Iris pigment epithelial cell (primary cell): ENCODE measurements at regions not wholly inside any gene's neighbourhood (a gene's known extent, or its start where the extent isn't known, plus 50 kb on each side); places are given as distances from the start of the nearest gene placed in this dataset.

ENCODE experiments used
- DNase-seq: peaks from one replicate; pipeline ENCODE4 v3.0.0-alpha.2; 2011; ENCODE audit warnings: low read depth

DNA sequence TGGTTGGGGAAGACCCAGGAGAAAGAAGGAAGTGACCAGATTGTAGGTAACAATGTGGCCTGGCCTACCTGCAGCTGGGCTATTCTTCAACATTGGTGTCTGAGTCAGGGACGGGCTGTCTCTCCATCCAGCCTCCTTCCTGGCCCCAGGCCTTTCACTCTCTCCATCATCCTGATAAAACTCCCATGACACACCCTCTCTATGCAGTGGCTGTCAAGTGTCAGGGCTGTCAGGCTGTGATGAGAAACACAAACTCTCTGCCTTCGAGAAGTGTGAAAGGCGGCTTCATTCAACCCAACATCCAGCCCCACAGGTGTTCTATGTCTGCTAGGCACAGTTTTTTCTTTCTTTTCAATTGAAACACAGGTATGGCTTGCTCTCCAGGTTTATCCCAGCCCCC is 153.3 kb upstream of the VSTM2B start:
- DNase-seq, result no peak

DNA sequence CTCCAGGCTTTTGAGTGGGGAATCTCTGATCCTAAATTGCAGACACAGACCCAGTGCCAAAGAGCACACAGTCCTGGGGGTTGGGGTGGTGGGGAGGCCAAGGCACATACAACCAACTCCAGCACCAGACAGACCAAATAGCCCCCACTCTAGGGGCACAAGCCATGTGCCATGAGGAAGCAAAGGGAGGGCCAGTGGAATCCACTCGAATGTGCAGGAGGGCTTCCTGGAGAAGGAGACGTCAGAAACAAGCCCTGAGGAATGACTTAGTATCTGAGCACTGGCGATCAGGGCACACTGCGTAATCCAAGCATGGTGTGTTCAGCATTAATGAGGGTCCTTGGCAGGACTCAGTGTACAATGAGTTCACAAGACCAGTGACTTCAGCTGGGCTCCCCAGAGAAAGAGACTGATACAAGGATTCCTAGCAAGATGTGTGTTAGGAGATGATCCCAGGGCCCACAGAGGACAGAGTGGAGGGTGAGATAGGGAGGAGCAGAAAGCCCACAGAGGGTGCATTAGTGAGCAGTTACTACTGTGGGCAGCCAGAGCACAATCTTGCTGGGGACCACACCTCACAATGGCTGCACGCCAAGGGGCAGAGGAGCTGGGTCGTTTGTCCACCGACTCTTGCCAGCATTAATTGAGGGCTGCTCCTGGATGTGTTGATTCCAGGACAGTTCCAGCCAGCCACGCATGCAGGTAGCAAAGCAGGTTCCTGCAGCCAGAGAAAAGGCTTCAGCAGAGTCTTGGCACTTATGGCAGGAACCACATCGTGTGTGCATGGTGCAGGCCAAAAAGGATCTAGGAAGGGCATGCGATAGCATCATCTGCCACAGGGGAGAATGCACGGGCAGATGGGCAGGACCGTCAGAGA is 152.6 kb upstream of the VSTM2B start:
- DNase-seq, result no peak

DNA sequence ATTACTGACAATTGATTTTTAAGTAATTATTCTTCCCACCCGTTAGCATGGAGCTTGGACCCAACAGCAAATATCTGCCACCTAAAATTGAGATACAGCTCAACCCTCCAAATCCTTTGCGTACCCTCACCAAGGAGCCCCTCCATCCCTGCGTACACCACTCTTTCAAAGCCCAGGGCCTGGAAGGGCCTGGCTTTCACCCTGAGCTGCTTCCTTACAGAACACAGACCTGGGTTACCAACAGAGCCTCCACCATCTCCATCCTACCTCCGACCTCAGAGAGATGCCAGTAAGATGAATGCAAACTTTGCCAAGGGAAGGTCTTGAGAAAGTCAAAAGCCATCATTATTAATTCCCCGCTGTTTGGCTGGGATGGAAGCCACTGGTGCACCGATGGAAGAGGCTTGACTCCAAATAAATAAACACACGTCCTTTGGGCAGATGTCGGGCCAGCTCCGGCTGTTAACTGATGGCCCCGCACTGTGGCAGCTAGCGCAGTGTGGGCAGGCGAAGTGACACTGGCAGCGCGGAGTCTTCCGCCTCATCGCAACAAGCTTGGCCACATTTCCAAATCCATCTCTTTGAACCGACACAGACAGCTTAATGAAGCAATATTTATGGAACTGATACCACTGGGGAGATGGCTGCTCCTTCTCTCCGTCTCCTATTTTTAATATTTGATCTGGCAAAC is 150.2 kb upstream of the VSTM2B start:
- DNase-seq, result no peak

DNA sequence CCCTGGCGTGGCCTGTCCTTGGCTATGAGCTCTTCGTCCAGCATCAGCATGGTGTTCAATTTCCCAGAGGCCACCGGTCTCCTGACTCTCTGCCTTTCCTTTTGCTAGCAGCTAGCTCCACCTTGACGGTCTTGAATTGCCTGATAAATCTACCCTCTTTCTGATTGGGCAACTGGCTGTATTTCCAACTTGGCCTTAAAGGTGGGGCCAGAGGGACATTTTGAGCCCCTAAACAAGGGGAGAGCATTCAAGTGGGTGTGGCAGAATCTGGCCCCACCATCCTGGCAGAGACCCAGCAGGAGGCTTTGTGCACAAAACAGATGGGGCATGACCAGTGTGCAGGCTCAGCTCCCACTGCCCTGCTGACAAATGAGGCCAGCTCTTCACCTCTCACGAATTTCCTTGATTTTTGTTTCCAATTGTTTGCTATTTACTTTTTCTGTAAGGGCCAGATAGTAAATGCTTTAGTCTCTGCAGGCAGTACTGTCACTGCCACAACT is 148.9 kb upstream of the VSTM2B start:
- no peak for DNase-seq

DNA sequence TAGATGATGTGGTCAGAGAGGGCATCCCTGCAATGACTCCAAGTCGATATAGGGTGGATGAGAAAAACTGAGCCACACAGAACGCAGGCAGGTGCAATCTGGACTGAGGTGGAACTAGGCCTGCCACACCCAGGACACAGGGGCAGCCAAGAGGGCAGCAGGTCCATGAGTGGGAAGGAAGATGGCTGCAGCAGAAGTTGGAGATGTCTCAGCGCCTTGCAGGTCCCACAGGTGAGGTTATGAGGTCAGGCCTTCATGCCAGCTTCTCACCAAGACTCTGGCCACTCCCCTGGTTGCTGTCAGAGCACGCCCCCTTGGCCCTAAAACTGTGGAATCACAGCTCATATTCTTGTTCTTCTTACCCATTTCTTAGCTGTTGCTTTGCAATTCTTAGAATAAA is 147.7 kb upstream of the VSTM2B start:
- no peak for DNase-seq

DNA sequence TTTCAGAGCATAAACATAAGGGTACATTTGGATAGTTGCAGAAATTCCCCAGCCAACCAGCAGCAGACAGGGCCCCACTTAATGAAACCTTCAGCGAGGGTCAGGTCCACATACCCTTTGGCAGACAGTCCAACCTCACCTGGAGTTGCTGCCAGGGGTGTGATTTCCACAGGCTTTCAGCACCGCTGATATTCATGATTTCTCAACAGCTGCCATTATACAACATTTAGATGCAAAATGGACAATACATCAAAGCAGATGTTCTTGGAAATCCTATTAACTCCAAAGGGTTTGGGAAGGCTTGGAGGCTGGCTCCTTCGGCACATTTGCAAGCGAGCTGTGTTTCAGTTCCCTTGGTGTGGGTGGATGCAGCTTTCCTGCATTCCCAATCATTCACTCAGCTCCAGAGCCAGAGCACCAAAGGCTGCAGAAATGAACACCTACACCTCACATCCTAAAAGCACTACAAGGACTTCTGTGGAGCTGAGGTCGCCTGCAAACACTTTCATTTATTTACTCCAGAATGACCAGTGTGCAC is 147.2 kb upstream of the VSTM2B start:
- DNase-seq, result no peak

DNA sequence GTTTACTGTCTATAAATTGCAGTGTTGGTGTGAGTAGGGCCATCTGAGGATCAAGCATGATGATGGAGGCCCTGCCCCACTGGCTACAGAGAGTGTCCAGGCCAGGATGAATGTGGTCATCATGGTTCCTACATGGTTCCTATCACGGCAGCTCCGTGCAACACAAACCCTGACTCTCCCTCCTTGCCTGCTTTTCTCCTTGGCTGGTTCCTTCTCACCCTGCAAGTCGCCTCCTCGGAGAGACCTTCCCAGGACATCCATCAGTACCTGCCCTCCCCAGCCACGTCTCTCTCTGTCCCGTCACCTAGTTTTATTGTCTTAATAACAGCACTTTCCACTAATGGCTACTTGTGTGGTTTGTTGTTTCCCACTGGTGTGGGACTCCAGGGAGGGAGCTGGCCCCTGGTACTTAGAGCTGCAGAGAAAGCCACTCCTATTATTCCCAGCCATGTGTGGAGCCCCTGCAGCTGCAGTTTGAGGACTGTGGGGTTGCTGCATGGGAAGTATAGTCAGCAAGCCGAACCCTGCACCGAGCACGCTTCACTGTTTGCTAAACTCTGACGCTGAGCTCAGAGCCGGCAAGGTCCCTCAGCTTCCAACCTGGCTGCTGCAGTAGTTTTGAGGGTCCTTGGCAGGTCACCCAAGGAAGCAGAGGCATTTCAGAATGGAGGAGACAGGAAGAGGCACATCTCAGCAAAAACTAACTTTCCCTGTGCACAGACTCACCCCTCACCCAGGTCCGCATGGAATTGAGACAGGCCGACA is 146.4 kb upstream of the VSTM2B start:
- DNase-seq, result no peak

DNA sequence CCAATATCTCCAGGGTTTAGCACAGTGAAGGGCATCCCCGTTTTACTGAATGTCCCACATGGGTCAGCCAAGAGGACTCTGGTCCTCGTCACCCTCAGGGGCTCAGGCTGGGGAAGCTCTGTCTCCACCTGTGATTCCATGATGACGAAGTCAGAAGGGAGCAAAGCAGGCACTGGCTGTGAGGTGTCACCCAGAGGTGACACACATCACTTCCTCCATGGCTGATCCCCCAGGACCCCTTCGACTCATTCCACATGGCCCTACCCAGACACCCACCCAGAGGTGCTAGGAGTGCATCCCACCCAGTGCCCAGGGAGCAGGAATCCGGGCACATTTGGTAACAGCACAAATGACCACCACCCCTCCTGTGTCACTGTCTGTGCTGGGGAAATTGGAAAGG is 145.2 kb upstream of the VSTM2B start:
- no peak for DNase-seq

DNA sequence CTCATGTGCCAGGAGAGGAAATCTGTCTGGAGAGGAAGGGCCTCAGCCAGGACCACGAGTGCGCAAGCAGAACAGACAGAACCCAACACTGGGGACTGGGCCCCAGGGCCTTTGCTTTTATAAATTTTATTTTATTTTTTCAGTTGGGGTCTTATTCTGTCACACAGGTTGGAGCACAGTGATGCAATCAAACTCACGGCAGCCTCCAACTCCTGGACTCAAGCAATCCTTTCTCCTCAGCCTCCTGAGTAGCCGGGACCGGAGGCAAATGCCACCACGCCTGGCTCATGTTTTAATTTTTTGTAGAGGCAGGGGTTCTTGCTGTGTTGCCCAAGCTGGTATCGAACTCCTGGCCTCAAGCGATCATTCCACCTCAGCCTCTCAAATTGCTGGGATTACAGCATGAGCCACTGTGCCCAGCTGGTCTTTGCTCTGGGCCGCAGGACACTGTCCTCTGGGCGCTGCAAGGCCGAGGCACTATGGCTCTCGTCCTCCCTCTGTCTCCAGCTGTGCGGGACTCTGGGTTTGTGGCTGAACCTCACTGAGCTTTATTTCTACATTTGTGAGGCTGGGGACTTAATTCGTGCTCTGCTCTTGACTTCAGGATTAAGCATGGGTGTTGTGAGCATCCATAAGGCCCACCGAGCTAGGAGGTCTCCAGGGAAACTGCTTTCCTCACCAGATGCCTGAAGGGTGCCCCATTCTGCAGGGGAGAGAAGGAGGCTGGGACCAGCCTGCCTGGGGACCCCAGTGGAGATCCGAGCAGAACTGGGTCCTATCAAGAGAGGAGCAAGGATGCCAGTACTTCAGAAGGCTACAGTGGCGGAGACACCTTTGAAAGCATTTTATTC is 144.2 kb upstream of the VSTM2B start:
- DNase-seq, result no peak

DNA sequence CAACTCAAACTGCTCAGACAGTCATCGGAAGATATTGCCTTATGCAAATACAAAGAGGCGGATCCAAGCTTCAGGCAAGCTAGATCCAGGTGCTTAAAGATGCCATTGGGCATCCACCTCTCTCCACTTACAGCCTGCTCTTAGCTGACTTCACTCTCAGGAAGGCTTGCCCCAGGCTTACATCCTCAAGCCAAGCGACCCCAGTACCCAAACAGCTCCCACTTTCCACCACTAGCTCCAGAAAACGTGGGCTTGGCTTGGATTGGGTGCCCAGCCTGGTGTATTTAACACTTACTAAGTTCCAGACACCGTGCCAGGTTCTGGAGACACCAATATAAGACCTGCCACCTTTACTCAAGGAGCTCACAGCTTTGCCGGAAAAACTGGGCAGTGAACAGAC is 142.1 kb upstream of the VSTM2B start:
- DNase-seq, result no peak

DNA sequence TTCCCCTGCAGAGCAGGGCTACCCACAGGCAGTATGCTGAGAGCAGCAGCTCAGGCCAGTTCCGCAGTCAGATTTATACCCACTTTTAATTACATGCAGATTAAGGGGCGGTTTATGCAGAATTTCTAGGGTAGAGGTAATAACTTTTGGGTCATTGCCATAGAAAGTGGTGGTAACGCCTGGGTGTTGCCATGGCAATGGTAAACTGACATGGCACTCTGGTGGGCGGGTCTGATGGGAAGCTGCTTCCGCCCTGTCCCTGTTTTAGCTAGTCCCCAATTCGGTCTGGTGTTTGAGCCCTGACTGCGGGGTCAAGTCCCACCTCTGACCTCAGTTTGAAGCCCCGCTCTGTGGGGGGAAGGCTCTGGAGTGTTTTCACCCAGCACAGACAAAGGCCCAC is 141.1 kb upstream of the VSTM2B start:
- DNase-seq, result no peak

DNA sequence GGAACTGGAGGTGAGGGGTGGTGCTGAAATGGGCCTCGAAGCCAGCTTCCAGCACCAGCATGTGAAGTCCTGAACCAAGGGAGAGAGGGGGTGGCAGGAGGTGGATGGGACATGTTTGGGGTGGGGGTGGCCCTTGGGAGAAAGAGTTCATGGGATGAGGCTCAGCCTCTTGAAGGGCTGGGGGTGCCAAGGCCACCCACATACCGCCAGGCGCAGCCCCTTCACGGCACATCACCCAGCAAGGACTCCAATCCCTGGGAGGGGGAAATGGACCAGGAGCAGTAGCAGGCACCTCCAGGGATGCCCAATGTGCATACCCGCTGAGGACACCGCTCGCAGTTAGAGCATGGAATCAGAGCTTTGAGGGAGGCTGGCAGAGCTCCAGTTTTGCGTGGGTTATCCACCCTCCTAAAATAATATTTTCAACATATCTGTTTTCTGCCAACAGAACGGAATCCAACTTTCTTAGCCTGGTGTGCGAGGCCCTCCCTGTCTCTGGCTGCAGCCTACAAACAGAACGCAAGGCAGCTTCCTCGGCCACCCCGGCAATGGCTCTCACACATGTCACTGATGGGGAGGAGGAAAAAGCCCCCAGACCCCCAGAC is 140.5 kb upstream of the VSTM2B start:
- DNase-seq, result no peak

DNA sequence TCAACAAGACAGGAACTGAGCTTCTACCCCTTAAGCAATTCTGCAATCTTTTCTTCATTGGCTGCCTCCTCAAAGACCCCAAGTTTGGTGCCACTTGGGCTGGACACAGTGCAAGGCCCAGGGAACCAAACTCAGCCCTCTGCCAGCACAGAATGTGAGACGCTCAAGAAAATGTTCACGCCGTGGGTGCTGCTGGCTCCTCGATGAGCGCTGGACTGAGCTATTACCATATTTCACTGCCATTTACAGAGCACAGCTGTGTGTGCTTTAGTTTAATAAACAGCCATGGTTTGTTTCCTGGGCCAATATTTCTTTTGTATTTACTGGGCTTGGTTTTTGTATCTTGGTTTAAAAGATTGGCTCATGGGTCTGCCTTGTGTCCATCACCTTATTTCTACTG is 138.8 kb upstream of the VSTM2B start:
- no peak for DNase-seq

DNA sequence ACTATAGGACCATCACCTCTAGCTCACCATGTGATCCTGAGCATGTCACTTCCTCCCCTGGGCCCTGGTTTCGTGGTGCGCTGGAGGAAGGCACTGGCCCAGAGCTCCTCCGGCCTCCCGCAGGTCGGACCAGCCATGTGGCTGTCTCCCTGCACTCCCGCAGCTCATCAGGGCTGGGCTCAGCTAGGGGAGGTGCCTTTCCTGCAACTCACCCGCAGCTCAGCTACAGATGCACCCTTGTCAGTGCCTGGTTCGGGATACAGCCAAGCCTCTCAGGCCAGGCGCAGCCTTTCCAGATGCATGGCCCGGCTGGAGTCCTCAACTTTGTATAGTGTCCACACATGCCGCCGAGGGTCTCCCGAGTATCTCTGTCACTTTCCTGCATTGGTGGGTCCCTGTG is 138.2 kb upstream of the VSTM2B start:
- no peak for DNase-seq

DNA sequence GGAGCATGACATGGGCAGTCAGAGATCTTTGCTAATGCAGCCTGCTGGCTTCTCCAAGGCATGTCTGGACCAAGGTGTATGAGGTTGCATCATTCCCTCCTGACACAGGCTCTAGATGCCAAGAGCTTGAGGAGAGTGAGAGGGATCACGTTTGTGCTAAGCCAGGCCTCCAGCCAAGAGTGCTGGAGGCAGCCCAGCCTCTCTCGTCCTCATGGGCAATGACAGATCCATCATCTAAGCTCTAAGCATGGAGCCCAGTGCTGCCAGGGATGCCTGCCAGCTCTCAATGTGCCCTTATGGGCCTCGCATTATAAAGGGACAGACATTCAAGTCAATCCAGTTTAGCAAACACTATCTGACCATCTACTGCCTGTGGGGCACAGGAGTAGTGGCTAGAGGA is 136.3 kb upstream of the VSTM2B start:
- DNase-seq, result no peak

DNA sequence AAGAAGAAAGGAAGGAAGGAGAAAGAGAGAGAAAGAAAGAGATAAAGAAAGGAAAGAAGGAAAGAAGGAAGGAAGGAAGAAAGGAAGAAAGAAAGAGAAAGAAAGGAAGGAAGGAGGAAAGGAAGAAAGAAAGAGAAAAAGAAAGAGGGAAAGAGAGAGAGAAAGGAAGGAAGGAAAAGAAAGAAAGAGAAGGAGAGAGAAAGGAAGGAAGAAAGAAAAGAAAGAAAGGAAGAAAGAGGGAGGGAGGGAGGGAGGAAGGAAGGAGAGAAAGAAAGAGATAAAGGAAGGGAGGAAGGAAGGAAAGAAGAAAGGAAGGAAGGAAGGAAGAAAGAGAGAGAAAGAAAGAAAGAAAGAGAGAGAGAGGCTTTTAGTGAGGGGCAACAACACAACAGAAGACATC is 135.1 kb upstream of the VSTM2B start:
- DNase-seq, result no peak

DNA sequence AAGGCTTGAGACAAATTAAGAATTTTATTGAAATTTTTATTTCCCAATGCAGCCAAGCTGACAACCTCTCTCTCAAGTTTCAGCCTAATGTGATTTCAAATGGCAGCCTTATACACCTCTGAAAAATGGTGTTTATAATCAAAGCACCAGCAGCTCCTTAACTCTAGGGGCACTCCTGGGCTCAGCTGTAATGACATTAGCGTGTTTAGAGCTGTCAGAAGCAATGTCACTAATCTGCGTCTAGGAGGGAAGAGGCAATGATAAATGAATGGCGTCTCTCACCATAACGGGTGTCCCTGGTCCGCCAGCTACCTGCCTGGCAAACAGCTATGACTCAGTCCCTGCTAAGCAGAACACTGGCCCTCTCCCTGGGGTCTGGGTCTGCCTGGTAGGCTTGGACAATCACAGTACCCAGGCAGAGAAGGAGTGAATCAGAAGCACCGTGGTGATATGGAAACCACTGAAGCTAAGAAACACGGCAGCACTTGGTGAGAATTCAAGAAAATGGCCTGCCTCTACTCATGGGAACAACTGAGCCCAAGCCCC is 131.8 kb upstream of the VSTM2B start:
- DNase-seq, result no peak

DNA sequence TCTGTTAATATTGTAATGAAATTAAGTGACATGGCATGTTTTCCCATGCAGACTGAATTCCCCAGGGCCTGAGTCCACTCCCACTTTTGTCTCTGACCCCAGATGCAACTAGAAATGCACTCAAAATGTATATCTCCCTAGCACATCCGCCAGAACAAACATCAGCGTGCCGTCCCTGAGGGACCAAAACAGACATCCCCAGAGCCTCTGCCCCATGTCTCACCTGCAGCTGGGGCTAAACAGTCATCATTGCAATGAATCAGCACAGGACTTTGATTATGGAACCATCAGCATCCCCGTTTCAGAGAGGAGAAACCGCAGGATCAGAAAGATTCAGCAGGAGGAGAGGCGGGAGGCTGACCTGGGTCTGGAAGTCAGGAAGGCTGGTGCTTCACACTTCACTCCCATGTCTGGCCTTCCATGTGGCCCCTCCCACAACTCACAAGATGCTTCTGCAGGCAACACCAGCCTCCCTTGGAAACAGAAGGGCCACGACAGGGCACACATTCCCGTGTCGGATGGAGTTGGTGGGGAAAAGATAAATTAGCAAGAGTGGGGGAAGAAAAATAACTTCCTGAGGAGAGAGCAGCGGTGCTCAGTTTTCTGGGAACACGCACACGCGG is 130.6 kb upstream of the VSTM2B start:
- no peak for DNase-seq

DNA sequence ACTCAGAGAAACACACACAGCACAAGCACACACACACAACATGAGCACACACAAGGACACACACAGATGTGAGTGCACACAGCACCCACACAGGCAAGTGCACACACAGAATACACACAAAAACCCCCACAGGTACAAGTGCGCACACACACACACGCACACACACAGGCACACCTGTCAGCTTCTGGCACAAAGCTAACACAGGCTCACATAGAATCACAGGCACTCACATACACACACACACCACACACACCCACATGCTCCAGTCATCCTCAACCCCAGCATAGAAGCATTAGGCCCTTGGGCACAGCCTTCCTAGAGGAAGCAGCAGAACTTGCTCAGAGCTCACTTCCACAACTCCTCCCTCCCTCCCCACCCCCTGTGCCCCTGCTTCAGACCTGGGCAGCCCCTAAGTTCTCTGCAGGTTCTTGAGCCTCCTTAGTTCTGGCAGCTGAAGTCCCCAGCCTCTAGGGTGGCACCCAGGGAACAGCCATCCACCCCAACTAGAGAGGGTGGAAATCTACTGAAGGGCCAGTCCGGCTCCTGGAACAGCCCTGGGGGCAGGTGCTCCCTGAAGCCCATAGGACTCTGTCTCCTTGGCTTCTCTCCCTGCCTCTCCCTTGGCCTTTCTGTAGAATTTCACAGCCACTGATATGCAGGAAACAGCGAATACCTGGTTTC is 129.9 kb upstream of the VSTM2B start:
- DNase-seq, result no peak

DNA sequence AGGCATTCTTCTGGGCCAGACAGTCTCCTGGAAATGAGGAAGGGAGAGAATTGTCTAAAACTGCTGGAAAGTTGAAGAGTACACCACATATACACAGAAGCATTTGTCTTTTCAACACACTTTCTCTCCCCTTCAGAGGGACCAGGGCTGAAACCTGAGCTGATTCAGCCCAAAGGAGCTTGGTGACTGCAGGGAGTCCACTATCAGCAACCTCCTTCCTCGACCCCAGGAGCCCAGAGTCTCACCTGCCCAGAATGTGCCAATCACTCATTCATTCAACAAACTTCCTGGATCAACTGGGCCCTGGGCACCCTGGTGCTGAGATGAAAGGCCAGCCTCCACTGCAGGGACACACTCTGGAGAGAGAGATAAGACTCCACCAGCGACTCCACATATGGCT is 128.9 kb upstream of the VSTM2B start:
- no peak for DNase-seq
